GM12878 (cell line): ENCODE measurements at regions not wholly inside any gene's neighbourhood (a gene's known extent, or its start where the extent isn't known, plus 50 kb on each side); places are given as distances from the start of the nearest gene placed in this dataset.
"Not testable (repeated sequence)": the region's sequence is repeated elsewhere in the genome, so short reads cannot be mapped to it uniquely, and the experiment has no call there.

Experiments
- ATAC-seq: fragments of 200-7000 bp; cut with Tn5 transposase; 3 replicates; pipeline ENCODE4 v1.9.1; 2020; ENCODE audit warnings: mild to moderate bottlenecking, moderate library complexity
- BruUV-seq: library from RNA; stranded (reverse); fragments of 400-500 nt; replicated peaks from 2 replicates; lab custom pipeline; 2021; lab: Mats Ljungman, UMichigan
- CTCF ChIA-PET: fragments of 300-600 bp; sonication (Branson Sonifier 250); formaldehyde crosslinking; extraction: SDS; loops from one replicate; lab custom pipeline; 2021; ENCODE audit warnings: inconsistent platforms; lab: Yijun Ruan, JAX
- POLR2A ChIA-PET: fragments of 350-600 bp; formaldehyde crosslinking; extraction: SDS; loops from one replicate; lab custom pipeline; 2021; ENCODE audit warnings: inconsistent platforms; lab: Charles Lee
- RAD21 ChIA-PET: fragments of 300-600 bp; sonication (Branson Sonifier 250); formaldehyde crosslinking; loops from one replicate; lab custom pipeline; 2023; ENCODE audit warnings: antibody characterized with exemption; ENCODE audit not compliant: unreplicated experiment; lab: Charles Lee
- SMC1A ChIA-PET: fragments of 300-600 bp; sonication (Branson Sonifier 250); formaldehyde crosslinking; loops from one replicate; lab custom pipeline; 2023; ENCODE audit not compliant: unreplicated experiment, uncharacterized antibody; lab: Charles Lee
- DNase-seq: peaks from one replicate; pipeline ENCODE4 v3.0.0-alpha.2; 2011; ENCODE audit warnings: low read depth, low spot score
- FAIRE-seq: peaks from 3 replicates; lab custom pipeline; 2011; peaks lifted over from hg19 to GRCh38; lab: Jason Lieb, UNC
- H2AFZ ChIP-seq: 2 replicates; pipeline ENCODE4 v1.6.0; 2011; ENCODE audit warnings: low read depth, low read length, control low read depth; ENCODE audit not compliant: control insufficient read depth
- H3K27ac ChIP-seq: 2 replicates; pipeline ENCODE4 v1.5.1; 2011; ENCODE audit warnings: control low read depth; ENCODE audit not compliant: control insufficient read depth, insufficient read depth
- H3K27me3 ChIP-seq, 2 experiments: replicated peaks in 1 of 2; 2 replicates each; pipeline versions ENCODE4 v1.6.0 to v1.6.1; 2011; ENCODE audit warnings: low read length in 1 of 2; ENCODE audit not compliant: control insufficient read depth in 2 of 2, insufficient read depth in 2 of 2
- H3K36me3 ChIP-seq, 2 experiments: 2 replicates each; pipeline ENCODE4 v1.5.1; 2011; ENCODE audit warnings: low read length in 1 of 2; ENCODE audit not compliant: control insufficient read depth in 2 of 2, insufficient read depth in 2 of 2
- H3K4me1 ChIP-seq: 2 replicates; pipeline ENCODE4 v1.6.1; 2011; ENCODE audit warnings: mild to moderate bottlenecking, low read length, moderate library complexity, mixed read lengths; ENCODE audit not compliant: control insufficient read depth, insufficient read depth
- H3K4me2 ChIP-seq: 2 replicates; pipeline ENCODE4 v1.6.0; 2011; ENCODE audit warnings: control low read depth; ENCODE audit not compliant: control insufficient read depth, insufficient read depth
- H3K4me3 ChIP-seq: fragments of 200-600 bp; sonication (generic); 2 replicates; pipeline ENCODE4 v1.5.1; 2016
- H3K79me2 ChIP-seq: 2 replicates; pipeline ENCODE4 v1.6.0; 2011; ENCODE audit warnings: low read length; ENCODE audit not compliant: control insufficient read depth, insufficient read depth
- H3K9ac ChIP-seq: 2 replicates; pipeline ENCODE4 v1.8.0; 2011; ENCODE audit warnings: low read length, control low read depth, mixed read lengths; ENCODE audit not compliant: control insufficient read depth, insufficient read depth
- H3K9me3 ChIP-seq: replicated peaks from 3 replicates; pipeline ENCODE4 v1.5.1; 2011; ENCODE audit warnings: mild to moderate bottlenecking, low read length; ENCODE audit not compliant: control insufficient read depth, insufficient read depth
- H4K20me1 ChIP-seq: 2 replicates; pipeline ENCODE4 v1.6.0; 2011; ENCODE audit not compliant: control insufficient read depth, insufficient read depth
- CTCF ChIP-seq, 3 experiments: IDR thresholded peaks in 2 of 3; conservative IDR thresholded peaks in 1 of 3; 2 replicates each; pipeline ENCODE4 v1.5.1; 2011; ENCODE audit warnings: low read depth in 3 of 3, low read length in 3 of 3, mild to moderate bottlenecking in 3 of 3, control low read depth in 2 of 3, moderate library complexity in 2 of 3, inconsistent platforms in 1 of 3, mixed read lengths in 1 of 3; ENCODE audit not compliant: control insufficient read depth in 2 of 3, insufficient read depth in 1 of 3; ENCODE audit errors: extremely low read depth in 1 of 3
- IKZF1 ChIP-seq: fragments of 450-650 bp; conservative IDR thresholded peaks from 2 replicates; pipeline ENCODE4 v1.6.1; 2017; ENCODE audit warnings: antibody characterized with exemption, mild to moderate bottlenecking
- IKZF2 ChIP-seq, 2 experiments: fragments of 450-650 bp; IDR thresholded peaks; 2 replicates each; pipeline ENCODE4 v1.6.1; 2017; ENCODE audit warnings: mild to moderate bottlenecking in 2 of 2, moderate library complexity in 2 of 2
- whole genome bisulfite sequencing: methylation state at CpG from one replicate; pipeline ENCODE4 v1.1.6; 2016; ENCODE audit warnings: low lambda C conversion rate; ENCODE audit not compliant: insufficient replicate concordance, insufficient coverage; ENCODE audit errors: missing lambda C conversion rate; 5-methylcytosine and 5-hydroxymethylcytosine counted together
- in situ Hi-C: fragments of 300-500 bp; cut with MboI; formaldehyde crosslinking; loops from 9 replicates; pipeline ENCODE4 v1.14.3; 2018; ENCODE audit warnings: mixed read lengths
- intact Hi-C: fragments of 100-400 bp; cut with micrococcal nuclease; formaldehyde crosslinking; loops from one replicate; pipeline ENCODE4 v1.14.2; 2022; ENCODE audit not compliant: unreplicated experiment

GRCh38 chr1:157196670-157197456 lies 58.7 kb upstream of the ETV3 start:
- H3K27ac ChIP-seq, FAIRE-seq, in situ Hi-C loops, DNase-seq, H3K9ac ChIP-seq, H3K79me2 ChIP-seq, H3K4me1 ChIP-seq, H3K4me2 ChIP-seq, H3K9me3 ChIP-seq, H3K36me3 ChIP-seq, H3K4me3 ChIP-seq, H2AFZ ChIP-seq, H3K27me3 ChIP-seq, BruUV-seq, H4K20me1 ChIP-seq: not testable (repeated sequence)
- CTCF ChIA-PET = interaction anchor here (0.7 to 20.2 kb wide), 44 partner anchors 11 to 392 kb away, joined by 3 to 349 read pairs (median 5); no protein-coding TSS in a partner anchor
- SMC1A ChIA-PET = interaction anchor here (0.6 to 4.5 kb wide), 31 partner anchors 9 to 309 kb away, joined by 3 to 23 read pairs (median 5); no protein-coding TSS in a partner anchor
- ATAC-seq = peak; percentile 80
- POLR2A ChIA-PET = interaction anchor here (1.0 kb wide), 1 partner anchor 15 kb away, joined by 3 read pairs; no protein-coding TSS in a partner anchor
- RAD21 ChIA-PET = interaction anchor here (0.6 to 4.3 kb wide), 22 partner anchors 9 to 927 kb away, joined by 3 to 23 read pairs (median 4); no protein-coding TSS in a partner anchor
- TF ChIP-seq IKZF1 (peak; percentile 41; the same call in 1 of the 2 replicates), CTCF (IDR thresholded peaks at IDR 0.05 in 2 of 3, conservative IDR thresholded peaks at IDR 0.05 in 1 of 3; ENCODE audit: control insufficient read depth in 2 of 3, extremely low read depth in 1 of 3, insufficient read depth in 1 of 3, low read depth in 3 of 3, low read length in 3 of 3) (peak in 2 of 3 experiments; percentile 21 to 31; a peak in 2 of 6 replicates), IKZF2 (IDR thresholded peaks at IDR 0.05) (peak in 1 of 2 experiments; percentile 37; a peak in 1 of 4 replicates)
- intact Hi-C loops = loop anchor here (5.0 kb wide), 1 partner anchor 110 kb away; no protein-coding TSS in a partner anchor
- WGBS = 18% methylated on average over 9 of the region's 11 CpGs
